B cell (primary cell): ENCODE measurements at regions not wholly inside any gene's neighbourhood (a gene's known extent, or its start where the extent isn't known, plus 50 kb on each side); places are given as distances from the start of the nearest gene placed in this dataset.

Experiments used
- ATAC-seq: fragments of 200-7000 bp; cut with Tn5 transposase; one replicate; pipeline ENCODE4 v1.10.0; 2021; ENCODE audit warnings: low read depth, mild to moderate bottlenecking, moderate number of reproducible peaks, moderate library complexity
- CTCF ChIA-PET: fragments of 350-600 bp; sonication (Branson Sonifier 250); formaldehyde crosslinking; loops from one replicate; lab custom pipeline; 2021; ENCODE audit warnings: antibody characterized with exemption, inconsistent platforms; lab: Charles Lee
- POLR2A ChIA-PET: fragments of 350-600 bp; sonication (Branson Sonifier 250); formaldehyde crosslinking; loops from one replicate; lab custom pipeline; 2021; ENCODE audit warnings: antibody characterized with exemption; lab: Charles Lee
- DNase-seq: peaks from one replicate; pipeline ENCODE4 v3.0.0; 2013
- H2AFZ ChIP-seq: 2 replicates; pipeline ENCODE4 v1.6.1; 2012; ENCODE audit warnings: mild to moderate bottlenecking, low read depth, low read length; ENCODE audit not compliant: insufficient read depth, poor library complexity, severe bottlenecking
- H3K27ac ChIP-seq, 2 donors: 1 replicate in 1 of 2; 2 replicates in 1 of 2; pipeline ENCODE4 v1.5.1; 2012 to 2013; ENCODE audit warnings: low read length in 2 of 2, mild to moderate bottlenecking in 2 of 2, moderate library complexity in 1 of 2
- H3K27me3 ChIP-seq, 4 experiments: fragments of 200-600 bp in 1 of 4; sonication (generic) in 1 of 4; replicated peaks in 1 of 4; 1 replicate in 2 of 4; 2 replicates in 2 of 4; pipeline versions ENCODE4 v1.6.1 to v1.7.0; 2013 to 2016; ENCODE audit warnings: low read length in 3 of 4, mild to moderate bottlenecking in 2 of 4, mixed read lengths in 1 of 4, moderate library complexity in 1 of 4; ENCODE audit not compliant: insufficient read depth in 4 of 4, control insufficient read depth in 3 of 4; ENCODE audit errors: control extremely low read depth in 1 of 4
- H3K36me3 ChIP-seq, 2 experiments: replicated peaks in 1 of 2; 1 replicate in 1 of 2; 2 replicates in 1 of 2; pipeline versions ENCODE4 v1.6.1 to v1.7.1; 2013; ENCODE audit warnings: low read length in 1 of 2; ENCODE audit not compliant: insufficient read depth in 2 of 2, control insufficient read depth in 1 of 2; ENCODE audit errors: control extremely low read depth in 1 of 2, extremely low read depth in 1 of 2
- H3K4me1 ChIP-seq, 2 donors: fragments of 200-600 bp in 1 of 2; sonication (generic) in 1 of 2; 1 replicate in 1 of 2; 2 replicates in 1 of 2; pipeline versions ENCODE4 v1.5.1 to v1.6.1; 2013 to 2017; ENCODE audit warnings: low read length in 2 of 2; ENCODE audit not compliant: control insufficient read depth in 2 of 2, insufficient read depth in 2 of 2
- H3K4me2 ChIP-seq: replicated peaks from 2 replicates; pipeline ENCODE3; 2012; ENCODE audit warnings: mild to moderate bottlenecking, low read depth, low read length; ENCODE audit not compliant: poor library complexity, severe bottlenecking
- H3K4me3 ChIP-seq, 5 experiments: fragments of 200-600 bp in 1 of 5; sonication (generic) in 1 of 5; 1 replicate in 3 of 5; 2 replicates in 2 of 5; pipeline versions ENCODE4 v1.5.1 to v1.7.0; 2011 to 2016; ENCODE audit warnings: low read length in 4 of 5, mild to moderate bottlenecking in 4 of 5, low read depth in 2 of 5, control low read depth in 1 of 5, moderate library complexity in 1 of 5; ENCODE audit not compliant: insufficient read depth in 1 of 5; ENCODE audit errors: control extremely low read depth in 1 of 5, extremely low read depth in 1 of 5
- H3K79me2 ChIP-seq: fragments of 200-600 bp; sonication (generic); one replicate; pipeline ENCODE4 v1.6.0; 2016; ENCODE audit warnings: low read length; ENCODE audit not compliant: control insufficient read depth, insufficient read depth
- H3K9ac ChIP-seq: fragments of 200-600 bp; sonication (generic); 2 replicates; pipeline ENCODE4 v1.6.1; 2017; ENCODE audit warnings: mild to moderate bottlenecking, low read length, moderate library complexity
- H3K9me3 ChIP-seq, 3 donors: one replicate each; pipeline versions ENCODE4 v1.6.1 to v1.7.1; 2013; ENCODE audit warnings: low read length in 2 of 3; ENCODE audit not compliant: control insufficient read depth in 2 of 3, insufficient read depth in 1 of 3; ENCODE audit errors: control extremely low read depth in 1 of 3
- H4K20me1 ChIP-seq: 2 replicates; pipeline ENCODE4 v1.6.0; 2012; ENCODE audit warnings: mild to moderate bottlenecking, low read length; ENCODE audit not compliant: insufficient read depth, control insufficient read depth, poor library complexity, severe bottlenecking
- H3K27ac Mint-ChIP-seq: one replicate; pipeline ENCODE4 v1.8.0; 2021; ENCODE audit warnings: mixed read lengths
- H3K27me3 Mint-ChIP-seq: one replicate; pipeline ENCODE4 v1.8.0; 2021; ENCODE audit warnings: mixed read lengths
- H3K4me1 Mint-ChIP-seq: one replicate; pipeline ENCODE4 v1.8.0; 2021; ENCODE audit warnings: mixed read lengths
- H3K4me3 Mint-ChIP-seq: one replicate; pipeline ENCODE4 v1.8.0; 2021; ENCODE audit warnings: mixed read lengths
- H3K9me3 Mint-ChIP-seq: one replicate; pipeline ENCODE4 v1.8.0; 2022; ENCODE audit warnings: mixed read lengths; ENCODE audit not compliant: insufficient read depth
- EZH2 ChIP-seq: IDR thresholded peaks from 2 replicates; pipeline ENCODE4 v1.6.1; 2012; ENCODE audit warnings: borderline replicate concordance, low read depth, mild to moderate bottlenecking, moderate library complexity, low read length; ENCODE audit not compliant: insufficient read depth, poor library complexity, severe bottlenecking
- WGBS: methylation state at CpG from one replicate; pipeline ENCODE4 v1.1.5; 2013; ENCODE audit warnings: missing lambda C conversion rate; ENCODE audit not compliant: insufficient coverage; 5-methylcytosine and 5-hydroxymethylcytosine counted together
- intact Hi-C: fragments of 100-400 bp; cut with micrococcal nuclease; formaldehyde crosslinking; loops from one replicate; pipeline ENCODE4 v1.10.0; 2022
- TF ChIP-seq, protein P1 (sequence below): fragments of 200-600 bp; IDR thresholded peaks from one replicate; pipeline ENCODE4 v1.8.0; 2022; ENCODE audit warnings: antibody characterized with exemption, mild to moderate bottlenecking

DNA sequence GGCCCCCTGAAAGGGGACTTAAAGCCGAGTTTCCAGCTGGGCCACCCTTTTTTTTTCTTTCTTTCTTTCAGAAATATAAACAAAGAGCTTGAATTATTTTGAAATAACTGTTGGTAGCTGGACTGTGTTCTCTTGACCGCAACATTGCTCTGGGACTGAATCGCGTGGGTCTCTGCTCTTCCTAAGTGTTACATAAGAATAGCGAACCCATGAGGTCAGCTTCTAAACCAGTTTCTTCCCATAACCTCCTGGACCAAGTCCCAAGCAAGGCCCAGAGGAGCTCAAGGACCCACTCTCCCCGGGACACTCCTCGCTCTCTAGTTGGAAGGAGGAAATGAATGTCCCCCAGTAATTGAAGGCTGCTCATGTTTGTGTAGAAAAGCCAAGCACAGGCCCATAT is 91.1 kb downstream of the CXCL12 start:
- H3K9me3 ChIP-seq: no peaks in the 10 kb centered on the region
- no peak overlapping the region for H3K9ac ChIP-seq
- TF ChIP-seq, protein P1, sequence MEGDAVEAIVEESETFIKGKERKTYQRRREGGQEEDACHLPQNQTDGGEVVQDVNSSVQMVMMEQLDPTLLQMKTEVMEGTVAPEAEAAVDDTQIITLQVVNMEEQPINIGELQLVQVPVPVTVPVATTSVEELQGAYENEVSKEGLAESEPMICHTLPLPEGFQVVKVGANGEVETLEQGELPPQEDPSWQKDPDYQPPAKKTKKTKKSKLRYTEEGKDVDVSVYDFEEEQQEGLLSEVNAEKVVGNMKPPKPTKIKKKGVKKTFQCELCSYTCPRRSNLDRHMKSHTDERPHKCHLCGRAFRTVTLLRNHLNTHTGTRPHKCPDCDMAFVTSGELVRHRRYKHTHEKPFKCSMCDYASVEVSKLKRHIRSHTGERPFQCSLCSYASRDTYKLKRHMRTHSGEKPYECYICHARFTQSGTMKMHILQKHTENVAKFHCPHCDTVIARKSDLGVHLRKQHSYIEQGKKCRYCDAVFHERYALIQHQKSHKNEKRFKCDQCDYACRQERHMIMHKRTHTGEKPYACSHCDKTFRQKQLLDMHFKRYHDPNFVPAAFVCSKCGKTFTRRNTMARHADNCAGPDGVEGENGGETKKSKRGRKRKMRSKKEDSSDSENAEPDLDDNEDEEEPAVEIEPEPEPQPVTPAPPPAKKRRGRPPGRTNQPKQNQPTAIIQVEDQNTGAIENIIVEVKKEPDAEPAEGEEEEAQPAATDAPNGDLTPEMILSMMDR: no peak
- no peak for TF ChIP-seq EZH2
- no peaks in the 10 kb centered on the region for H3K36me3 ChIP-seq
- Mint-ChIP-seq H3K4me1 (no peaks in the 10 kb centered on the region), H3K9me3 (no peaks in the 10 kb centered on the region), H3K4me3 (no peak overlapping the region), H3K27ac (no peak overlapping the region), H3K27me3 (peaks cover 15% of the 10 kb centered on the region)
- no peak overlapping the region for H3K4me3 ChIP-seq
- H3K4me2 ChIP-seq: no peak overlapping the region
- H3K27ac ChIP-seq: no peak overlapping the region
- POLR2A ChIA-PET: no interaction called here
- H3K4me1 ChIP-seq: peaks cover 0 to 3% of the 10 kb centered on the region in 2 donors
- no peak for ATAC-seq
- DNase-seq: no peak
- H4K20me1 ChIP-seq: no peaks in the 10 kb centered on the region
- no peak overlapping the region for H2AFZ ChIP-seq
- H3K79me2 ChIP-seq: no peaks in the 10 kb centered on the region
- peaks cover 0 to 20% (median 6%) of the 10 kb centered on the region in 4 experiments for H3K27me3 ChIP-seq
- WGBS: 0% methylated on average over 1 of the region's 7 CpGs
- intact Hi-C loops: no loop called here
- CTCF ChIA-PET: no interaction called here

DNA sequence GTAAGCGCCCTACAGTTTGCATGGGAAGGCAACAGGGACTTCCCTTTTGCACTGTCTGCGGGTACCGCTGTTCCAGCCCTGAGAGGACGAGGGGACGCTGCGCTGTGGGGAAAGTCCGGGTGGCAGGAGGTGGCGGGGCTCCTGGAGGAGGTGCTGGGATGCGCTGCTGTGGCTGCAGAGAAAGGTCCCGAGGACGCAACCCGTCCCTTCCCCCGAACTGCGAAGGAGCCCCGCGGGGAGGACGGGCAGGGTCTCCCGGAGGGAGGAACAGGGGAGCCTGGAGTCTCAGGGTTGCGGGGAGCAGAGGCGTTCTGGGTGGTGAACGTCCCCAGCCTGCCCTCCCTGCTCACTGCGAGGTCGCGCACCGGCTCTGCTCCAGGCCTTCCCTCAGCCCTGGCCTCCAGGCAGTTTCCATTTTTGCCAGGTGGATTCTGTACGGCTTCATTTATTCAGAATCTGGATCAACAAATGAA is 91.6 kb downstream of the CXCL12 start:
- no peak overlapping the region for H3K4me3 ChIP-seq
- no peak for DNase-seq

More for the DNA sequence above, 91.6 kb downstream of the CXCL12 start:
- ChIA-PET CTCF (no interaction called here), POLR2A (no interaction called here)
- no peak overlapping the region for H3K27ac ChIP-seq
- Mint-ChIP-seq H3K9me3 (no peaks in the 10 kb centered on the region), H3K27me3 (peaks cover 15% of the 10 kb centered on the region), H3K4me3 (no peak overlapping the region), H3K4me1 (no peaks in the 10 kb centered on the region), H3K27ac (no peak overlapping the region)
- H3K9ac ChIP-seq: no peak overlapping the region
- no peaks in the 10 kb centered on the region for H4K20me1 ChIP-seq
- ATAC-seq: no peak
- no peaks in the 10 kb centered on the region for H3K79me2 ChIP-seq
- intact Hi-C loops: no loop called here
- WGBS: 22% methylated on average over 26 of the region's 26 CpGs
- peaks cover 0 to 3% of the 10 kb centered on the region in 2 donors for H3K4me1 ChIP-seq
- no peaks in the 10 kb centered on the region for H3K9me3 ChIP-seq
- H3K4me2 ChIP-seq: no peak overlapping the region
- TF ChIP-seq EZH2: no peak
- TF ChIP-seq, protein P1: no peak
- H3K27me3 ChIP-seq: peaks cover 0 to 20% (median 6%) of the 10 kb centered on the region in 4 experiments
- no peaks in the 10 kb centered on the region for H3K36me3 ChIP-seq
- no peak overlapping the region for H2AFZ ChIP-seq
